ENCODE measurements at regions not wholly inside any gene's neighbourhood (a gene's known extent, or its start where the extent isn't known, plus 50 kb on each side); places are given as distances from the start of the nearest gene placed in this dataset.

GRCh38 chr20:7497985-7498384, 442.3 kb downstream of the HAO1 start (continued):
- TF ChIP-seq CSRNP3 (CRISPR knock-in tag; IDR thresholded peaks at IDR 0.05) (no peak), OSR1 (CRISPR knock-in tag; IDR thresholded peaks at IDR 0.05) (no peak), CSDC2 (CRISPR knock-in tag; IDR thresholded peaks at IDR 0.05) (no peak), ISL1 (CRISPR knock-in tag; IDR thresholded peaks at IDR 0.05) (no peak), GLIS3 (CRISPR knock-in tag; IDR thresholded peaks at IDR 0.05) (no peak), CREB5 (CRISPR knock-in tag; IDR thresholded peaks at IDR 0.05; ENCODE audit: low read depth) (no peak), RARB (CRISPR knock-in tag; IDR thresholded peaks at IDR 0.05) (no peak), TCF4 (CRISPR knock-in tag; IDR thresholded peaks at IDR 0.05; ENCODE audit: borderline replicate concordance) (no peak), ZNF70 (CRISPR knock-in tag; IDR thresholded peaks at IDR 0.05) (no peak), ZNF8 (CRISPR knock-in tag; IDR thresholded peaks at IDR 0.05) (no peak), ZC3H10 (CRISPR knock-in tag; IDR thresholded peaks at IDR 0.05) (no peak), ESRRG (CRISPR knock-in tag; IDR thresholded peaks at IDR 0.05) (no peak), ZFP3 (CRISPR knock-in tag; IDR thresholded peaks at IDR 0.05) (no peak), PATZ1 (CRISPR knock-in tag; IDR thresholded peaks at IDR 0.05; ENCODE audit: borderline replicate concordance) (no peak), ARNTL (CRISPR knock-in tag; IDR thresholded peaks at IDR 0.05; ENCODE audit: borderline replicate concordance, low read depth) (no peak), SNAI2 (CRISPR knock-in tag; IDR thresholded peaks at IDR 0.05) (no peak), ZFP30 (CRISPR knock-in tag; IDR thresholded peaks at IDR 0.05) (no peak)

- TF ChIP-seq PPARA (CRISPR knock-in tag; IDR thresholded peaks at IDR 0.05; ENCODE audit: borderline replicate concordance) (no peak), OSR1 (CRISPR knock-in tag; IDR thresholded peaks at IDR 0.05) (no peak), ZNF8 (CRISPR knock-in tag; IDR thresholded peaks at IDR 0.05) (no peak)
- ATAC-seq: no peak
Observed at GRCh38 chr20:7499201-7499600, 441.1 kb downstream of the HAO1 start.

GRCh38 chr20:7500231-7500663, 440.0 kb downstream of the HAO1 start:
- TF ChIP-seq ZNF70 (CRISPR knock-in tag; IDR thresholded peaks at IDR 0.05) (no peak), ZNF565 (CRISPR knock-in tag; conservative IDR thresholded peaks at IDR 0.05; ENCODE audit: low read depth) (no peak), TOX (CRISPR knock-in tag; IDR thresholded peaks at IDR 0.05; ENCODE audit: borderline replicate concordance) (no peak), PATZ1 (CRISPR knock-in tag; IDR thresholded peaks at IDR 0.05; ENCODE audit: borderline replicate concordance) (no peak), ESRRG (CRISPR knock-in tag; IDR thresholded peaks at IDR 0.05) (no peak), POU6F1 (CRISPR knock-in tag; IDR thresholded peaks at IDR 0.05; ENCODE audit: borderline replicate concordance, low read depth) (no peak), CSDC2 (CRISPR knock-in tag; IDR thresholded peaks at IDR 0.05) (no peak), ZFP3 (CRISPR knock-in tag; IDR thresholded peaks at IDR 0.05) (no peak), CREB5 (CRISPR knock-in tag; IDR thresholded peaks at IDR 0.05; ENCODE audit: low read depth) (no peak), OSR1 (CRISPR knock-in tag; IDR thresholded peaks at IDR 0.05) (no peak), ISL1 (CRISPR knock-in tag; IDR thresholded peaks at IDR 0.05) (no peak), TSHZ2 (CRISPR knock-in tag; IDR thresholded peaks at IDR 0.05) (no peak), GLIS3 (CRISPR knock-in tag; IDR thresholded peaks at IDR 0.05) (no peak), ZC3H10 (CRISPR knock-in tag; IDR thresholded peaks at IDR 0.05) (no peak), CSRNP3 (CRISPR knock-in tag; IDR thresholded peaks at IDR 0.05) (no peak)

More at GRCh38 chr20:7500231-7500663, 440.0 kb downstream of the HAO1 start:
- no peak for ATAC-seq

Data from SK-N-SH treated with all-trans-retinoic acid at 6 μM for 48 hours (cell line).